ENCODE measurements at regions not wholly inside any gene's neighbourhood (a gene's known extent, or its start where the extent isn't known, plus 50 kb on each side); places are given as distances from the start of the nearest gene placed in this dataset.
"Not testable (repeated sequence)": the region's sequence is repeated elsewhere in the genome, so short reads cannot be mapped to it uniquely, and the experiment has no call there.

- H3K4me3 ChIP-seq (ENCODE audit: low read depth, low read length, poor library complexity, severe bottlenecking), result no peak overlapping the region
- no peaks in the 10 kb centered on the region for H3K4me1 ChIP-seq (ENCODE audit: insufficient read depth, low read length, poor library complexity, severe bottlenecking)
- no peak overlapping the region for H3K4me2 ChIP-seq (ENCODE audit: low read length)
- TF ChIP-seq CTCF (conservative IDR thresholded peaks at IDR 0.05; ENCODE audit: low read length), result no peak
- no peak for TF ChIP-seq EZH2phosphoT487 (IDR thresholded peaks at IDR 0.05; ENCODE audit: borderline replicate concordance, low read depth, low read length)
- H3K27ac ChIP-seq (ENCODE audit: low read depth, low read length, poor library complexity, severe bottlenecking), result no peak overlapping the region
- H2AFZ ChIP-seq (ENCODE audit: low read length), result no peak overlapping the region
- ChIA-PET POLR2A (no interaction called here), CTCF (ENCODE audit: unreplicated experiment) (no interaction called here)
- intact Hi-C loops (cut with micrococcal nuclease; ENCODE audit: unreplicated experiment), result no loop called here
- no peaks in the 10 kb centered on the region for H4K20me1 ChIP-seq (ENCODE audit: insufficient read depth, low read length)
- no peak for DNase-seq (ENCODE audit: low spot score)
- H3K9me3 ChIP-seq (ENCODE audit: low read length), result no peaks in the 10 kb centered on the region
- BruUV-seq (replicated peaks), result no TSS peak
- no peaks in the 10 kb centered on the region for H3K79me2 ChIP-seq (ENCODE audit: insufficient read depth, low read depth, low read length)
- H3K9me2 ChIP-seq (ENCODE audit: insufficient read depth, low read length), result no peaks in the 10 kb centered on the region
- no peaks in the 10 kb centered on the region for H3K36me3 ChIP-seq (ENCODE audit: insufficient read depth, low read length)
Measured at GRCh38 chr3:98712726-98713125, 50.4 kb upstream of the ST3GAL6 start.

- BruUV-seq (replicated peaks); POLR2A ChIA-PET; H3K9me3 ChIP-seq (ENCODE audit: low read length); H3K79me2 ChIP-seq (ENCODE audit: insufficient read depth, low read depth, low read length); H3K4me3 ChIP-seq (ENCODE audit: low read depth, low read length, poor library complexity, severe bottlenecking); H2AFZ ChIP-seq (ENCODE audit: low read length); H3K36me3 ChIP-seq (ENCODE audit: insufficient read depth, low read length); H3K27ac ChIP-seq (ENCODE audit: low read depth, low read length, poor library complexity, severe bottlenecking); H4K20me1 ChIP-seq (ENCODE audit: insufficient read depth, low read length); H3K9me2 ChIP-seq (ENCODE audit: insufficient read depth, low read length); DNase-seq (ENCODE audit: low spot score); H3K4me2 ChIP-seq (ENCODE audit: low read length); H3K4me1 ChIP-seq (ENCODE audit: insufficient read depth, low read length, poor library complexity, severe bottlenecking); intact Hi-C loops (cut with micrococcal nuclease; ENCODE audit: unreplicated experiment); CTCF ChIA-PET (ENCODE audit: unreplicated experiment): not testable (repeated sequence)
Measured at GRCh38 chr3:98713332-98713731, 49.8 kb upstream of the ST3GAL6 start.

Data from OCI-LY7 (cell line).